CD8-positive, alpha-beta memory T cell (primary cell): ENCODE measurements at regions not wholly inside any gene's neighbourhood (a gene's known extent, or its start where the extent isn't known, plus 50 kb on each side); places are given as distances from the start of the nearest gene placed in this dataset.

ENCODE experiments used
- CTCF ChIA-PET: fragments of 350-600 bp; sonication (Branson Sonifier 250); formaldehyde crosslinking; loops from one replicate; lab custom pipeline; 2021; ENCODE audit warnings: antibody characterized with exemption; lab: Charles Lee
- POLR2A ChIA-PET: fragments of 350-600 bp; sonication (Branson Sonifier 250); formaldehyde crosslinking; loops from one replicate; lab custom pipeline; 2021; ENCODE audit warnings: antibody characterized with exemption; lab: Charles Lee
- DNase-seq, 5 donors: peaks; one replicate each; pipeline versions ENCODE4 v3.0.0 to v3.0.0-alpha.2; 2020 to 2022; ENCODE audit warnings: mixed read lengths in 1 of 5
- H3K27ac ChIP-seq: one replicate; pipeline ENCODE4 v1.7.0; 2013; ENCODE audit warnings: low read depth, mild to moderate bottlenecking, low read length, moderate library complexity
- H3K27me3 ChIP-seq: 2 replicates; pipeline ENCODE4 v1.7.0; 2013; ENCODE audit warnings: low read length, mild to moderate bottlenecking; ENCODE audit not compliant: insufficient read depth, poor library complexity, severe bottlenecking
- H3K36me3 ChIP-seq: 2 replicates; pipeline ENCODE4 v1.7.0; 2013; ENCODE audit warnings: mild to moderate bottlenecking, low read length, moderate library complexity; ENCODE audit not compliant: insufficient read depth
- H3K4me1 ChIP-seq: 2 replicates; pipeline ENCODE4 v1.7.0; 2013; ENCODE audit warnings: mild to moderate bottlenecking, low read length, moderate library complexity; ENCODE audit not compliant: insufficient read depth
- H3K4me3 ChIP-seq: 2 replicates; pipeline ENCODE4 v1.7.0; 2013; ENCODE audit warnings: mild to moderate bottlenecking, low read length
- H3K9me3 ChIP-seq: 2 replicates; pipeline ENCODE4 v1.7.0; 2013; ENCODE audit warnings: mild to moderate bottlenecking, low read length
- H3K27ac Mint-ChIP-seq, 8 donors: one replicate each; pipeline ENCODE4 v1.8.0; 2020 to 2021; ENCODE audit warnings: mixed read lengths in 8 of 8, mild to moderate bottlenecking in 6 of 8, inconsistent platforms in 3 of 8, moderate library complexity in 3 of 8
- H3K27me3 Mint-ChIP-seq, 2 donors: one replicate each; pipeline ENCODE4 v1.8.0; 2020 to 2021; ENCODE audit warnings: mixed read lengths in 2 of 2, mild to moderate bottlenecking in 1 of 2, moderate library complexity in 1 of 2
- H3K36me3 Mint-ChIP-seq, 3 donors: one replicate each; pipeline ENCODE4 v1.8.0; 2020 to 2021; ENCODE audit warnings: mixed read lengths in 3 of 3, inconsistent platforms in 1 of 3, mild to moderate bottlenecking in 1 of 3
- H3K4me1 Mint-ChIP-seq, 3 donors: one replicate each; pipeline ENCODE4 v1.8.0; 2020 to 2021; ENCODE audit warnings: mixed read lengths in 3 of 3, inconsistent platforms in 1 of 3, mild to moderate bottlenecking in 1 of 3
- H3K4me3 Mint-ChIP-seq, 7 donors: one replicate each; pipeline ENCODE4 v1.8.0; 2020 to 2021; ENCODE audit warnings: mixed read lengths in 7 of 7, mild to moderate bottlenecking in 6 of 7, moderate library complexity in 4 of 7, inconsistent platforms in 2 of 7
- H3K9me3 Mint-ChIP-seq, 5 donors: one replicate each; pipeline ENCODE4 v1.8.0; 2020 to 2022; ENCODE audit warnings: mixed read lengths in 5 of 5, mild to moderate bottlenecking in 3 of 5, moderate library complexity in 2 of 5, inconsistent platforms in 1 of 5

DNA sequence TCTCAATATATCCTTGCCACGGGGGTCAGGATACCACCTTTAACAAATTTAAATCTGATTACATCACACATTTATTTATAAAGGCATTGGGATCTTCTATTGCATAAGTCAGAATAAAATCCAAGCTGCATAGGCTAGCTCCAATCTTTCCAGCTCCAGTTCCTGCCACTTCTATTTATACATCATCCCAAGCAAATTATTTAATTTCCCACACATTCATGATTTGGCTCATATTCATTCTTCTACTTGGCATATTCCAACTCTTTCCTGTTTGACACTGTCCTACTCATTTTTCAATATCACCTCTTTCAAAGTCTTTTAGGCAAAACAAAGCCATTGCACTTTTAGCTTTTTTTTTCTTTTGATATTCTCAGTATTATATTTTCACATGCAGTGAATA is 579.0 kb upstream of the FZD8 start:
- no peak overlapping the region for H3K27ac Mint-ChIP-seq
- H3K27ac ChIP-seq: no peak overlapping the region
- DNase-seq: no peak
- no peak overlapping the region for H3K4me3 ChIP-seq
- H3K27me3 Mint-ChIP-seq: no peaks in the 10 kb centered on the region
- CTCF ChIA-PET: interaction anchor here (1.2 kb wide), 1 partner anchor 19 kb away, joined by 3 read pairs; no protein-coding TSS in a partner anchor
- H3K4me3 Mint-ChIP-seq: no peak overlapping the region
- H3K36me3 Mint-ChIP-seq: no peaks in the 10 kb centered on the region
- H3K4me1 ChIP-seq: no peaks in the 10 kb centered on the region
- peaks cover 0 to 20% (median 6%) of the 10 kb centered on the region in 5 donors for H3K9me3 Mint-ChIP-seq
- H3K9me3 ChIP-seq: no peaks in the 10 kb centered on the region
- no peaks in the 10 kb centered on the region for H3K27me3 ChIP-seq
- H3K4me1 Mint-ChIP-seq: no peaks in the 10 kb centered on the region
- POLR2A ChIA-PET: no interaction called here
- no peaks in the 10 kb centered on the region for H3K36me3 ChIP-seq

DNA sequence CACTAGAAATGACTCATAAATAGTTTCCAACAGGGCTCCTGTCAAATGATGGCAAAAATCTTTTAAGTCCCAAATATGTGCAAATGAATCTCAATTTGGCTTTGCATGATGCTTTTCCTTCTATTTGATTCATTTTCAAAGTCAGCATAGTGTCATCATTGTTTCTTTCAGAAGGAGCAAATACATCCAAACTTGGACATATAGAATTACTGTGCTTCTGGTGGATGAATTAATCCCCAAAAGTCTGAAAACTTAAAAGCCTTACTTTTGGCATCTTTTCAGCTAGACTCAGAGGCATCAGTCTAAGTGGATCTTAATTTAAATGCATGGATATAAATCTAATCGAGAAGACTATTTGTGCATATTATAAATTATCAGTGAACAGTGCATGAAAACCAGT is 578.1 kb upstream of the FZD8 start:
- H3K27ac Mint-ChIP-seq: no peak overlapping the region
- no peaks in the 10 kb centered on the region for H3K27me3 Mint-ChIP-seq
- no peak overlapping the region for H3K4me3 ChIP-seq
- no peaks in the 10 kb centered on the region for H3K4me1 Mint-ChIP-seq
- H3K36me3 Mint-ChIP-seq: no peaks in the 10 kb centered on the region
- no peak for DNase-seq
- ChIA-PET CTCF (no interaction called here), POLR2A (no interaction called here)
- H3K27me3 ChIP-seq: no peaks in the 10 kb centered on the region
- peaks cover 4 to 24% (median 8%) of the 10 kb centered on the region in 5 donors for H3K9me3 Mint-ChIP-seq
- H3K27ac ChIP-seq: no peak overlapping the region
- H3K4me3 Mint-ChIP-seq: no peak overlapping the region
- no peaks in the 10 kb centered on the region for H3K4me1 ChIP-seq
- no peaks in the 10 kb centered on the region for H3K9me3 ChIP-seq
- H3K36me3 ChIP-seq: no peaks in the 10 kb centered on the region

DNA sequence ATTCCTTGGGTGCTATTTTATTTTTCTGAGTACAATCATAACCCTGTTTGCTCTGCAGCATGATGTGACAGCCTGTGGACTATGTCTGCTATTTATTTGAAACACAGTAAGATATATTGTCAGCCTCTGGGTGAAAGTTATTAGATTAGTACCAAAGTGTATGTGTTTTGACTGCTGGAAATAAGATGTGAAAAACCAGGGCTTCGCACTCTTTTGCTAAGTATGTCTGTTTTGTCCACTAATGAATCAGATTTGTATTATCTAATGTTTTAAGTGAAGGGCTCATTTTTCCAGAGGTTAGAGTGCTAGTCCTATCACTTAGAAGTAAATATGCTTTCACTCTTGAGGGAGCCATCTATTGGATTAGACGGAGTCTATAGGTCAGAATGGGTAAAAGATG is 569.8 kb upstream of the FZD8 start:
- no peak overlapping the region for H3K4me3 ChIP-seq
- no peaks in the 10 kb centered on the region for H3K36me3 ChIP-seq
- Mint-ChIP-seq H3K4me3 (no peak overlapping the region), H3K27me3 (no peaks in the 10 kb centered on the region), H3K27ac (no peak overlapping the region), H3K9me3 (peaks cover 0 to 15% (median 5%) of the 10 kb centered on the region in 5 donors), H3K36me3 (no peaks in the 10 kb centered on the region), H3K4me1 (no peaks in the 10 kb centered on the region)
- H3K9me3 ChIP-seq: no peaks in the 10 kb centered on the region
- CTCF ChIA-PET: no interaction called here
- no peak overlapping the region for H3K27ac ChIP-seq
- H3K27me3 ChIP-seq: no peaks in the 10 kb centered on the region
- no peak for DNase-seq
- POLR2A ChIA-PET: no interaction called here
- H3K4me1 ChIP-seq: no peaks in the 10 kb centered on the region

DNA sequence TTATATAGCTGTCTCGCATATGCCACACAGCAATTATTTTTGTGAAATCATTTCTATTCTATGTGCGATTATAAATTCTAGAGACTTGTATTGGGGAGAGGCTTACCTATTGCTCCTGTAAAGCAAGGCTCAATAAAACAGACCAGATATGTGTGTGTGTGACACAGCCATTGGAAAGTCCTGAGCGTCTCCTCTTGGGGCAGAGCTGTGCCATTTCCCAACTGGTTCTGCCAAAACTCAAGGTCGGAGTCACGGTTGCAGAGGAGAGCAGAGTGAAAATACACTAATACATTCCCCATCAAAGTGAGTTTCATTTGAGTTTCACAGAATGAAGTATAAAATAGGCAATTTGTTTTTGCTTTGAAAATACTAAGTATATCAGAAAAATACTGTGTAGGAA is 567.4 kb upstream of the FZD8 start:
- H3K9me3 ChIP-seq: no peaks in the 10 kb centered on the region
- no peak overlapping the region for H3K4me3 ChIP-seq
- no peak overlapping the region for H3K27ac ChIP-seq
- H3K36me3 ChIP-seq: no peaks in the 10 kb centered on the region
- DNase-seq: no peak
- H3K36me3 Mint-ChIP-seq: no peaks in the 10 kb centered on the region
- no peak overlapping the region for H3K27ac Mint-ChIP-seq
- no peaks in the 10 kb centered on the region for H3K4me1 Mint-ChIP-seq
- peaks cover 0 to 12% (median 8%) of the 10 kb centered on the region in 5 donors for H3K9me3 Mint-ChIP-seq
- POLR2A ChIA-PET: no interaction called here
- no peaks in the 10 kb centered on the region for H3K27me3 Mint-ChIP-seq
- no peaks in the 10 kb centered on the region for H3K27me3 ChIP-seq
- H3K4me1 ChIP-seq: no peaks in the 10 kb centered on the region
- CTCF ChIA-PET: no interaction called here
- H3K4me3 Mint-ChIP-seq: no peak overlapping the region

DNA sequence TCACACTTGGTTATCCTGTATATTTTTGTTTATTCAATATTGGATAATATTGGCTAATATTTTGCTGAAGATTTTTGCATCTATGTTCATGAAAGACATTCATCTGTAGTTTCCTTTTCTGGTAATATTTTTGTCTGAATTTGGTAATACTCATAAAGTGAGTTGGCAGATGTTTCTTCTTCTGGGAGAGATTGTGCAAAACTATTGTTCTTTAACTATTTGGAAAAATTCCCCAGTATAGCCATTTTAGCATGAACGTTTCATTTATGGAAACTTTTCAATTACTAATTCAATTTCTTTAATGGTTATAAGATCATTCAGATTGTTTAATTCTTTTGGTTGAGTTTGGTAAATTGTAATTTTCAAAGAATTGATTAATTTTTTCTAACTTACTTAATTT is 560.8 kb upstream of the FZD8 start:
- no peak overlapping the region for H3K27ac ChIP-seq
- Mint-ChIP-seq H3K27me3 (no peaks in the 10 kb centered on the region), H3K9me3 (peaks cover 0 to 26% (median 7%) of the 10 kb centered on the region in 5 donors), H3K4me1 (no peaks in the 10 kb centered on the region), H3K27ac (no peak overlapping the region), H3K36me3 (no peaks in the 10 kb centered on the region), H3K4me3 (no peak overlapping the region)
- no peaks in the 10 kb centered on the region for H3K36me3 ChIP-seq
- no peak for DNase-seq
- CTCF ChIA-PET: interaction anchor here (0.8 kb wide), 1 partner anchor 18 kb away, joined by 3 read pairs; no protein-coding TSS in a partner anchor
- H3K27me3 ChIP-seq: no peaks in the 10 kb centered on the region
- POLR2A ChIA-PET: no interaction called here
- H3K4me3 ChIP-seq: no peak overlapping the region
- peaks cover 3% of the 10 kb centered on the region for H3K9me3 ChIP-seq
- H3K4me1 ChIP-seq: no peaks in the 10 kb centered on the region

DNA sequence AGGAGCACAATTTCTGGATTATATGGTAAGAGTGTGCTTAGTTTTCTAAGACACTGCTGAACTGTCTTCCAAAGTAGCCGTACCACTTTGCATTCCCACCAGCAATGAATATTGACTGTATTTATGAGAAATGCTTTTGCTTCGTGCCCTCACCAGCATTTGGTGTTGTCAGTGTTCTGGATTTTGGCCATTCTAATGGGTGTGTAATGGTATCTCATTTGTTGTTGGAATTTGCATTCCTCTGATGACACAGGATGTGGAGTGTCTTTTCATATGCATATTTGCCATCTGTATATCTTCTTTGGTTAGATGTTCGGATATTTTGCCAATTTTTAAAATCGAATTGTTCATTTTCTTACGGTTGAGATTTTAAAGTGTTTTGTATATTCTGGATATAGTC is 558.5 kb upstream of the FZD8 start:
- no peaks in the 10 kb centered on the region for H3K36me3 ChIP-seq
- no peaks in the 10 kb centered on the region for H3K4me1 Mint-ChIP-seq
- ChIA-PET POLR2A (no interaction called here), CTCF (no interaction called here)
- no peak overlapping the region for H3K27ac Mint-ChIP-seq
- H3K4me3 ChIP-seq: no peak overlapping the region
- no peaks in the 10 kb centered on the region for H3K27me3 Mint-ChIP-seq
- H3K27me3 ChIP-seq: no peaks in the 10 kb centered on the region
- no peaks in the 10 kb centered on the region for H3K36me3 Mint-ChIP-seq
- H3K9me3 ChIP-seq: peaks cover 3% of the 10 kb centered on the region
- H3K4me1 ChIP-seq: no peaks in the 10 kb centered on the region
- DNase-seq: no peak
- H3K27ac ChIP-seq: no peak overlapping the region
- H3K9me3 Mint-ChIP-seq: peaks cover 4 to 24% (median 10%) of the 10 kb centered on the region in 5 donors
- no peak overlapping the region for H3K4me3 Mint-ChIP-seq

DNA sequence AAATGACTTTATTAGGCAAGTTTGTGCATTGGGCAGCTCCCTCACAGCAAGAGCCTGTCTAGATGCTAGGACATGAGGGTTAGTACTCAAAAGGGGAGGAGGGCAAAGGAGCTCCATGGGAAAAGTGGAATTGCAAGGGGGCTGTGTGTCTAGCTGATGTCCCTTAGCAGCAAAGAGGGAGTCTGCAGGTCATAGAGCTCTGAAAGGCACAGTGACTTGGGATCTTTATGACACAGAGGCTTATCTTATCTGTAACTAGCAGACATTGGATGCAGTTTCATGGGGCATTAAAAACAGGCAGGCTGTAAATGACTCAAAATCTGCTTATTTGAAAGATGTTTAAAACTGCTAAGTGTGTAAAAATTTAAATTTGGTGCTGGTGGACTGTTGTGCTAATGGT is 556.2 kb upstream of the FZD8 start:
- Histone ChIP-seq H3K27ac (no peak overlapping the region), H3K27me3 (no peaks in the 10 kb centered on the region), H3K36me3 (no peaks in the 10 kb centered on the region), H3K9me3 (peaks cover 3% of the 10 kb centered on the region), H3K4me3 (no peak overlapping the region), H3K4me1 (no peaks in the 10 kb centered on the region)
- no peak overlapping the region for H3K4me3 Mint-ChIP-seq
- no peaks in the 10 kb centered on the region for H3K4me1 Mint-ChIP-seq
- H3K27ac Mint-ChIP-seq: no peak overlapping the region
- no peaks in the 10 kb centered on the region for H3K27me3 Mint-ChIP-seq
- DNase-seq: no peak
- CTCF ChIA-PET: no interaction called here
- POLR2A ChIA-PET: no interaction called here
- H3K9me3 Mint-ChIP-seq: peaks cover 6 to 32% (median 15%) of the 10 kb centered on the region in 5 donors
- H3K36me3 Mint-ChIP-seq: peaks cover 0 to 1% (median 0%) of the 10 kb centered on the region in 3 donors

DNA sequence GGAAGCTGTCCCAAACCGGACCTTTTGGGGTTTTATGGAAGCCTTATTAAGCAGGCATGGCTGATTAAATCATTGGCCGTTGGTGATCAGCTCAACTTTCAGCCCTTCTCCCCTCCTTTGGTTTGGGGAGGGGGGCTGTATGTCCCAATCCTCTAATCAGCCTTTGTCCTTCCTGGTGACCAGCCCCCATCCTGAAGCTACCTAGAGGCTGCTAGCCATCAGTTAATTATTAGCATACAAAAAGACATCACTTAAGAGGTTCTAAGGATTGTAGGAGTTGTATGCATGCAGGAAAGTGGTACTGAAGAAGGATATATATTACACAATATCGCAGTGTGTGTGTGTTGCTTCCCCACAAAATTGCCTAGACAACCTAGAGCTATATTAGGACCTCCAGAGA is 553.3 kb upstream of the FZD8 start:
- Histone ChIP-seq H3K4me1 (no peaks in the 10 kb centered on the region), H3K36me3 (no peaks in the 10 kb centered on the region), H3K27ac (no peak overlapping the region), H3K9me3 (peaks cover 3% of the 10 kb centered on the region), H3K27me3 (no peaks in the 10 kb centered on the region), H3K4me3 (no peak overlapping the region)
- Mint-ChIP-seq H3K27me3 (no peaks in the 10 kb centered on the region), H3K4me1 (no peaks in the 10 kb centered on the region), H3K36me3 (peaks cover 0 to 1% (median 0%) of the 10 kb centered on the region in 3 donors), H3K4me3 (no peak overlapping the region), H3K9me3 (peaks cover 17 to 31% (median 29%) of the 10 kb centered on the region in 5 donors), H3K27ac (no peak overlapping the region)
- DNase-seq: no peak
- ChIA-PET POLR2A (no interaction called here), CTCF (no interaction called here)

DNA sequence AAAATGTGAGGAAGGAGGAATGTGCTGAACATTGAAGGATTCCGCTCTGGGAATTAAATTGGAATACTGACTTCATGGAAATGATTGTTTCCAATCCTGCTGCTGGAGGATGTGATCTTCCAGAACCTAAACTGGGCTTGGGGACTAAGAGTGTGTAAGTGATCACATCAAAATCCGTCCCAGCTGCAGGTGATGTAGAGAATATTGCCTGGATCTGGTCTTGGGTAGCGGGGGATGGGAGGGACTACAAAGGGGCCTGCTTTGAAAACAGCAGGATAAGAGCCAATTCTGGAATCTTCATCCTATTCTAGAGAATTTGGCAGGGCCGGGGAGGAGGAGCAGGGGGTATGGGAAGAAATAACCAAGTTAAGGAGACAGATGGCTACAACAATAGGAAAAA is 552.2 kb upstream of the FZD8 start:
- no peaks in the 10 kb centered on the region for H3K27me3 Mint-ChIP-seq
- Histone ChIP-seq H3K27me3 (no peaks in the 10 kb centered on the region), H3K27ac (no peak overlapping the region), H3K4me1 (no peaks in the 10 kb centered on the region), H3K9me3 (peaks cover 3% of the 10 kb centered on the region), H3K36me3 (no peaks in the 10 kb centered on the region), H3K4me3 (no peak overlapping the region)
- DNase-seq: no peak
- ChIA-PET CTCF (no interaction called here), POLR2A (no interaction called here)
- peaks cover 16 to 38% (median 31%) of the 10 kb centered on the region in 5 donors for H3K9me3 Mint-ChIP-seq
- H3K4me1 Mint-ChIP-seq: no peaks in the 10 kb centered on the region
- H3K4me3 Mint-ChIP-seq: no peak overlapping the region
- no peak overlapping the region for H3K27ac Mint-ChIP-seq
- H3K36me3 Mint-ChIP-seq: peaks cover 0 to 1% (median 0%) of the 10 kb centered on the region in 3 donors
